ENCODE measurements at regions not wholly inside any gene's neighbourhood (a gene's known extent, or its start where the extent isn't known, plus 50 kb on each side); places are given as distances from the start of the nearest gene placed in this dataset.
"Not testable (repeated sequence)": the region's sequence is repeated elsewhere in the genome, so short reads cannot be mapped to it uniquely, and the experiment has no call there.

GRCh38 chr16:13727943-13728342 is 192.0 kb upstream of the ERCC4 start:
- intact Hi-C loops (cut with DNase I; ENCODE audit: low total_unique reads): no loop called here

GRCh38 chr16:13733561-13733960 is 186.4 kb upstream of the ERCC4 start:
- DNase-seq (ENCODE audit: low spot score in 2 of 2): no peak
- H3K4me1 ChIP-seq: no peaks in the 10 kb centered on the region
- H3K4me3 ChIP-seq: no peak overlapping the region
- no peak for TF ChIP-seq POLR2A (IDR thresholded peaks at IDR 0.05)
- TF ChIP-seq POLR2AphosphoS5 (IDR thresholded peaks at IDR 0.05): no peak
- no peak for TF ChIP-seq CTCF (IDR thresholded peaks at IDR 0.05)
- no peaks in the 10 kb centered on the region for H3K9me3 ChIP-seq
- intact Hi-C loops (cut with DNase I; ENCODE audit: low total_unique reads): no loop called here
- no peak overlapping the region for H3K27ac ChIP-seq
- H3K36me3 ChIP-seq: no peaks in the 10 kb centered on the region
- no peaks in the 10 kb centered on the region for H3K27me3 ChIP-seq

More at GRCh38 chr16:13727943-13728342, 192.0 kb upstream of the ERCC4 start:
- Histone ChIP-seq H3K27me3 (no peaks in the 10 kb centered on the region), H3K4me3 (no peak overlapping the region), H3K4me1 (no peaks in the 10 kb centered on the region), H3K27ac (no peak overlapping the region), H3K9me3 (peaks cover 6 to 15% of the 10 kb centered on the region in 2 donors), H3K36me3 (no peaks in the 10 kb centered on the region)
- no peak for DNase-seq (ENCODE audit: low spot score in 2 of 2)
- no peak for TF ChIP-seq POLR2A (IDR thresholded peaks at IDR 0.05)

DNA sequence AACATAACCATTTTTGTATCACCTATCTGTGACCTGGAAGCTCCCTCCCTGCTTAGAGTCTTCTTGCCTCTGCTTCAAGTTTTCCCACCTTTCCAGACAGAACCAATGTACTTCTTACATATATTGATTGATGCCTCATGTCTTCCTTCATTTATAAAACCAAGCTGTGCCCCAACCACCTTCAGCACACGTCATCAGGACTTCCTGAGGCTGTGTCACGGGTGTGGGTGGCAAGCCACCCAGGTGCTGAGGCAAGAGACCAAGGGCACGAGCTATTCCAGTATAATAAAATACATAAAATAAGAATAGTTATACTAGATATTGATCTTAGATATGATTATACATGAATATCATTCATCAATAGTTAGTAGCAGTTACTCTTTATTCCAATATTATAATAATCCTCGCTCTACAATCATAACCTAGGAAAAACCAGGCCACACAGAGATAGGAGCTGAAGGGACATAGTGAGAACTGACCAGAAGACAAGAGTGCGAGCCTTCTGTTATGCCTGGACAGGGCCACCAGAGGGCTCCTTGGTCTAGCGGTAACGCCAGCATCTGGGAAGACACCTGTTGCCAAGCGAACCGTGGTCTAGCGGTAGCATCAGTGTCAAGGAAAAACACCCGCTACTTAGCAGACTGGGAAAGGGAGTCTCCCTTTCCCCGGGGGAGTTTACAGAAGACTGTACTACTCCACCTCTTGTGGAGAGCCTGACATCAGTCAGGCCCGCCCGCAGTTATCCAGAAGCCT is 180.2 kb upstream of the ERCC4 start:
- not testable (repeated sequence) for H3K9me3 ChIP-seq; H3K4me1 ChIP-seq; H3K36me3 ChIP-seq; H3K27me3 ChIP-seq; H3K27ac ChIP-seq; H3K4me3 ChIP-seq; DNase-seq (ENCODE audit: low spot score in 2 of 2)
- intact Hi-C loops (cut with DNase I; ENCODE audit: low total_unique reads): loop anchor here (2.0 kb wide), 1 partner anchor 61 kb away; no protein-coding TSS in a partner anchor

- no peaks in the 10 kb centered on the region for H3K4me1 ChIP-seq
- no peaks in the 10 kb centered on the region for H3K36me3 ChIP-seq
- no peak for DNase-seq (ENCODE audit: low spot score in 2 of 2)
- TF ChIP-seq CTCF (IDR thresholded peaks at IDR 0.05) (no peak), POLR2AphosphoS5 (IDR thresholded peaks at IDR 0.05) (no peak), POLR2A (IDR thresholded peaks at IDR 0.05) (no peak)
- intact Hi-C loops (cut with DNase I; ENCODE audit: low total_unique reads): no loop called here
- H3K9me3 ChIP-seq: no peaks in the 10 kb centered on the region
- H3K27ac ChIP-seq: no peak overlapping the region
- no peaks in the 10 kb centered on the region for H3K27me3 ChIP-seq
- H3K4me3 ChIP-seq: no peak overlapping the region
These were observed 177.0 kb upstream of the ERCC4 start for GRCh38 chr16:13742928-13743327.

GRCh38 chr16:13743571-13743970 is 176.4 kb upstream of the ERCC4 start:
- Histone ChIP-seq H3K4me3 (no peak overlapping the region), H3K4me1 (no peaks in the 10 kb centered on the region), H3K27me3 (no peaks in the 10 kb centered on the region), H3K9me3 (no peaks in the 10 kb centered on the region), H3K27ac (no peak overlapping the region), H3K36me3 (no peaks in the 10 kb centered on the region)
- DNase-seq (ENCODE audit: low spot score in 2 of 2): no peak
- TF ChIP-seq CTCF (IDR thresholded peaks at IDR 0.05) (no peak), POLR2AphosphoS5 (IDR thresholded peaks at IDR 0.05) (no peak)
- intact Hi-C loops (cut with DNase I; ENCODE audit: low total_unique reads): no loop called here

DNA sequence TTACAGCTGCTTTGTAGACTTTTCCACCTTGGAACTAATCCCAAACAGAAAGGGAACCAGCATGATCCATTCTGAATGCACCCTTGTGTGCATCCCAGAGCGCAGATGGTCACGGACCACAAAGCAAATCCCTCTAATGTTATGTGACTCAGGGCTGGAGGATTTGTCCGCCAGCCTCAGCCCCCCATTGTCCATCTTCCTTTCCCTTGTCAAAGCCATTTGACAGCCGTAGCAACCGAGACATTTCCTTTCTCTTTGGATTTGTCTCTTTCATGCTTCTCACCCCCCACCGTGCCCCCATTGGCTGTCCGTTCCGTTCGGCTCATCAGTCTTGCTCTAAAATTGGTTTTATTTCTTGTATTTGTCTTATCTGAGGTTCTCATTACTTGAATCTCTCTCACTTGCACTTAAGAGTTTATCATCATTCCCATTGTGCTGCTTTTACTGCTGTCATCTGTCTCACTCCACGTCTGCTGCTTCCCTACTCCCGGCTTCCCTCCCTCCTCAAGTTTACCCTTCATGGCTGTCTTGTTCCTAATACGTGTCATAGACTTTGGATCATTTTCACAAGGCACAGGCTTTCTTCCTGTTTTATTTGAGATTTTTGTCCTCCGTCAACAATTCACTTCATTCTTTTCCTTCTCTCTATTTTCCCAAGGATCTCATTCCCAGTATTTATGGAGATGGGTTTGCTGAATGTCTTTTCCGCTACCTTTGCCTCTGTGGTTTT is 163.4 kb upstream of the ERCC4 start:
- DNase-seq (ENCODE audit: low spot score in 2 of 2): no peak
- intact Hi-C loops (cut with DNase I; ENCODE audit: low total_unique reads): no loop called here
- TF ChIP-seq CTCF (IDR thresholded peaks at IDR 0.05): no peak
- no peak for TF ChIP-seq POLR2A (IDR thresholded peaks at IDR 0.05)
- Histone ChIP-seq H3K9me3 (no peaks in the 10 kb centered on the region), H3K4me3 (no peak overlapping the region), H3K4me1 (no peaks in the 10 kb centered on the region), H3K27ac (no peak overlapping the region), H3K27me3 (no peaks in the 10 kb centered on the region), H3K36me3 (no peaks in the 10 kb centered on the region)
